K562 (cell line): ENCODE measurements at regions not wholly inside any gene's neighbourhood (a gene's known extent, or its start where the extent isn't known, plus 50 kb on each side); places are given as distances from the start of the nearest gene placed in this dataset.
A peak's percentile ranks its signal among the peaks of the same experiment; 100 is the strongest.

ENCODE experiments used
- BRD4 ChIP-seq: fragments of 200-600 bp; sonication (generic); IDR thresholded peaks from 2 replicates; pipeline ENCODE4 v1.6.1; 2017; ENCODE audit warnings: inconsistent platforms
- FOXJ3 ChIP-seq: sonication (generic); formaldehyde crosslinking; IDR thresholded peaks from 2 replicates; pipeline ENCODE4 v1.4.0; 2020; ENCODE audit warnings: mild to moderate bottlenecking, missing genetic modification reagents
- HDAC8 ChIP-seq: fragments of 450-650 bp; IDR thresholded peaks from 2 replicates; pipeline ENCODE4 v1.6.1; 2016; ENCODE audit warnings: mild to moderate bottlenecking, missing genetic modification characterization, moderate library complexity, missing compliant biosample characterization
- IRF2 ChIP-seq: sonication (generic); formaldehyde crosslinking; IDR thresholded peaks from 2 replicates; pipeline ENCODE4 v1.8.1; 2022; ENCODE audit warnings: mild to moderate bottlenecking, missing genetic modification reagents
- MIER1 ChIP-seq: fragments of 450-650 bp; IDR thresholded peaks from 2 replicates; pipeline ENCODE4 v1.6.1; 2016; ENCODE audit warnings: antibody characterized with exemption, mild to moderate bottlenecking, low read depth
- MYBL2 ChIP-seq, 2 experiments: fragments of 450-650 bp in 1 of 2; sonication (generic) in 1 of 2; formaldehyde crosslinking in 1 of 2; IDR thresholded peaks; 2 replicates each; pipeline versions ENCODE4 v1.6.1 to v1.8.1; 2017 to 2022; ENCODE audit warnings: borderline replicate concordance in 1 of 2, inconsistent platforms in 1 of 2, low read depth in 1 of 2, mild to moderate bottlenecking in 1 of 2, missing genetic modification reagents in 1 of 2, moderate library complexity in 1 of 2
- MYNN ChIP-seq, 2 experiments: sonication (generic); formaldehyde crosslinking in 1 of 2; IDR thresholded peaks; 2 replicates each; pipeline versions ENCODE4 v1.5.0 to v1.6.1; 2016 to 2020; ENCODE audit warnings: antibody characterized with exemption in 1 of 2, missing genetic modification reagents in 1 of 2
- NBN ChIP-seq: fragments of 450-650 bp; IDR thresholded peaks from 2 replicates; pipeline ENCODE4 v1.6.1; 2016; ENCODE audit warnings: low read depth, mild to moderate bottlenecking
- NCOA4 ChIP-seq: fragments of 450-650 bp; IDR thresholded peaks from 2 replicates; pipeline ENCODE4 v1.6.1; 2018; ENCODE audit warnings: mild to moderate bottlenecking; ENCODE audit not compliant: partially characterized antibody
- NFE2L1 ChIP-seq: fragments of 450-650 bp; IDR thresholded peaks from 2 replicates; pipeline ENCODE4 v1.6.1; 2016; ENCODE audit warnings: missing genetic modification characterization, low read depth, mild to moderate bottlenecking, missing compliant biosample characterization, moderate library complexity, borderline replicate concordance
- NR2C2 ChIP-seq, 2 experiments: fragments of 200-800 bp in 1 of 2; sonication (Bioruptor generic) in 1 of 2; sonication (generic) in 1 of 2; formaldehyde crosslinking in 1 of 2; IDR thresholded peaks; 2 replicates each; pipeline versions ENCODE4 v1.6.1 to v1.8.0; 2016 to 2022; ENCODE audit warnings: mild to moderate bottlenecking in 1 of 2, missing compliant biosample characterization in 1 of 2, missing genetic modification characterization in 1 of 2, missing genetic modification reagents in 1 of 2
- PML ChIP-seq: IDR thresholded peaks from 2 replicates; pipeline ENCODE4 v1.6.1; 2012; ENCODE audit warnings: low read length, inconsistent platforms
- PPARD ChIP-seq: fragments of 250-450 bp; sonication (Bioruptor Pico); IDR thresholded peaks from 2 replicates; pipeline ENCODE4 v1.8.0; 2022; ENCODE audit warnings: inconsistent platforms, mild to moderate bottlenecking, moderate library complexity
- RB1 ChIP-seq: fragments of 450-650 bp; IDR thresholded peaks from 2 replicates; pipeline ENCODE4 v1.6.1; 2017; ENCODE audit warnings: low read depth, mild to moderate bottlenecking
- SLC30A9 ChIP-seq: fragments of 250-450 bp; sonication (Bioruptor Pico); IDR thresholded peaks from 2 replicates; pipeline ENCODE4 v1.8.0; 2022; ENCODE audit warnings: mild to moderate bottlenecking, moderate library complexity
- TAF7 ChIP-seq: fragments of 450-650 bp; IDR thresholded peaks from 2 replicates; pipeline ENCODE4 v1.6.1; 2016; ENCODE audit warnings: missing genetic modification characterization, missing compliant biosample characterization
- TAF9B ChIP-seq: fragments of 450-650 bp; IDR thresholded peaks from 2 replicates; pipeline ENCODE4 v1.6.1; 2018; ENCODE audit warnings: mild to moderate bottlenecking; ENCODE audit not compliant: partially characterized antibody
- TEAD1 ChIP-seq, 2 experiments: fragments of 450-650 bp in 1 of 2; sonication (generic) in 1 of 2; formaldehyde crosslinking; IDR thresholded peaks; 2 replicates each; pipeline versions ENCODE4 v1.4.0 to v1.8.0; 2020 to 2022; ENCODE audit warnings: mild to moderate bottlenecking in 2 of 2, missing genetic modification reagents in 1 of 2
- THRAP3 ChIP-seq: fragments of 450-650 bp; IDR thresholded peaks from 2 replicates; pipeline ENCODE4 v1.6.1; 2016; ENCODE audit warnings: mild to moderate bottlenecking, inconsistent platforms, borderline replicate concordance
- ZNF143 ChIP-seq: sonication (generic); formaldehyde crosslinking; IDR thresholded peaks from 2 replicates; pipeline ENCODE4 v1.9.0; 2022; ENCODE audit warnings: mild to moderate bottlenecking, missing genetic modification reagents
- ZNF217 ChIP-seq: sonication (generic); formaldehyde crosslinking; IDR thresholded peaks from 2 replicates; pipeline ENCODE4 v1.8.0; 2022; ENCODE audit warnings: mild to moderate bottlenecking, missing genetic modification reagents
- ZNF23 ChIP-seq: fragments of 250-450 bp; sonication (Bioruptor Pico); IDR thresholded peaks from 2 replicates; pipeline ENCODE4 v1.4.0; 2020; ENCODE audit warnings: mild to moderate bottlenecking
- ZNF644 ChIP-seq: fragments of 200-800 bp; sonication (Bioruptor generic); IDR thresholded peaks from 2 replicates; pipeline ENCODE4 v1.6.1; 2016; ENCODE audit warnings: low read depth, missing genetic modification characterization, missing compliant biosample characterization
- ZNF717 ChIP-seq: fragments of 250-450 bp; sonication (Bioruptor Pico); IDR thresholded peaks from 2 replicates; pipeline ENCODE4 v1.5.0; 2021
- ZNF76 ChIP-seq: fragments of 250-450 bp; sonication (Bioruptor Pico); IDR thresholded peaks from 2 replicates; pipeline ENCODE4 v1.4.0; 2020; ENCODE audit warnings: mild to moderate bottlenecking, moderate library complexity, borderline replicate concordance
- ZZZ3 ChIP-seq: fragments of 450-650 bp; IDR thresholded peaks from 2 replicates; pipeline ENCODE4 v1.6.1; 2016; ENCODE audit warnings: antibody characterized with exemption, mild to moderate bottlenecking, moderate library complexity
- TF ChIP-seq, protein P1 (sequence below): fragments of 250-450 bp; sonication (Bioruptor Pico); IDR thresholded peaks from 2 replicates; pipeline ENCODE4 v1.8.0; 2021; ENCODE audit warnings: borderline replicate concordance, mild to moderate bottlenecking, moderate library complexity; ENCODE audit not compliant: poor library complexity, severe bottlenecking
- TF ChIP-seq, protein P2 (sequence below): fragments of 450-650 bp; formaldehyde crosslinking; conservative IDR thresholded peaks from 2 replicates; pipeline ENCODE4 v1.4.0; 2022; ENCODE audit warnings: mild to moderate bottlenecking, missing genetic modification characterization
- TF ChIP-seq, protein P3 (sequence below): fragments of 450-650 bp; IDR thresholded peaks from 2 replicates; pipeline ENCODE4 v1.6.1; 2014; ENCODE audit warnings: low read depth, mild to moderate bottlenecking, moderate library complexity, borderline replicate concordance

DNA sequence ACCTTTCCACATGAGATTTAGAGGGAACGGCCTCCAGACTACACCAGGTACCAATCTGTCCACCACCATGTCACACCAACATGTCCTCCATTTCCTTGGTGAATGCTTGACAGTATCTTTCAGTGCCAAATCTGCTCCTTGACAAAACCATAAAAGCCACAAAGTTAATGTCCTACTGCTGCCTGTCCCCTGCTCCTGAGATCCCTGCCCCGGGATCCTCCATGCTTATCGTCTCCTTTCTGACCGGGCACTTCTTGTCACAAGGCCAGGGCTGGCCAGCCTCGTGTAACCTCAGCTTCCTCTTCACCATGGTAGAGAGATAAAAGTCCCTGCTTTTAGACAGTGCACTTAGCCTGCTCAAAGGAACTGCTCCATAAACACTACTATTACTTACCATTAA is 136.2 kb downstream of the NAV1 start (continued):
- TF ChIP-seq, protein P1, sequence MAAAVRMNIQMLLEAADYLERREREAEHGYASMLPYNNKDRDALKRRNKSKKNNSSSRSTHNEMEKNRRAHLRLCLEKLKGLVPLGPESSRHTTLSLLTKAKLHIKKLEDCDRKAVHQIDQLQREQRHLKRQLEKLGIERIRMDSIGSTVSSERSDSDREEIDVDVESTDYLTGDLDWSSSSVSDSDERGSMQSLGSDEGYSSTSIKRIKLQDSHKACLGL = no peak
- TF ChIP-seq ZNF76 (CRISPR knock-in tag) = no peak
- TF ChIP-seq, protein P2, sequence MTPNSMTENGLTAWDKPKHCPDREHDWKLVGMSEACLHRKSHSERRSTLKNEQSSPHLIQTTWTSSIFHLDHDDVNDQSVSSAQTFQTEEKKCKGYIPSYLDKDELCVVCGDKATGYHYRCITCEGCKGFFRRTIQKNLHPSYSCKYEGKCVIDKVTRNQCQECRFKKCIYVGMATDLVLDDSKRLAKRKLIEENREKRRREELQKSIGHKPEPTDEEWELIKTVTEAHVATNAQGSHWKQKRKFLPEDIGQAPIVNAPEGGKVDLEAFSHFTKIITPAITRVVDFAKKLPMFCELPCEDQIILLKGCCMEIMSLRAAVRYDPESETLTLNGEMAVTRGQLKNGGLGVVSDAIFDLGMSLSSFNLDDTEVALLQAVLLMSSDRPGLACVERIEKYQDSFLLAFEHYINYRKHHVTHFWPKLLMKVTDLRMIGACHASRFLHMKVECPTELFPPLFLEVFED (CRISPR knock-in tag) = no peak
- TF ChIP-seq NCOA4 = no peak
- TF ChIP-seq PML = no peak
- no peak; the same call in none of the 2 replicates for TF ChIP-seq ZNF644 (tag)
- TF ChIP-seq MYNN (IDR thresholded peaks at IDR 0.05) = peak; percentile 98
- TF ChIP-seq MYNN (CRISPR knock-in tag; IDR thresholded peaks at IDR 0.05) = peak; percentile 92
- TF ChIP-seq, protein P3, sequence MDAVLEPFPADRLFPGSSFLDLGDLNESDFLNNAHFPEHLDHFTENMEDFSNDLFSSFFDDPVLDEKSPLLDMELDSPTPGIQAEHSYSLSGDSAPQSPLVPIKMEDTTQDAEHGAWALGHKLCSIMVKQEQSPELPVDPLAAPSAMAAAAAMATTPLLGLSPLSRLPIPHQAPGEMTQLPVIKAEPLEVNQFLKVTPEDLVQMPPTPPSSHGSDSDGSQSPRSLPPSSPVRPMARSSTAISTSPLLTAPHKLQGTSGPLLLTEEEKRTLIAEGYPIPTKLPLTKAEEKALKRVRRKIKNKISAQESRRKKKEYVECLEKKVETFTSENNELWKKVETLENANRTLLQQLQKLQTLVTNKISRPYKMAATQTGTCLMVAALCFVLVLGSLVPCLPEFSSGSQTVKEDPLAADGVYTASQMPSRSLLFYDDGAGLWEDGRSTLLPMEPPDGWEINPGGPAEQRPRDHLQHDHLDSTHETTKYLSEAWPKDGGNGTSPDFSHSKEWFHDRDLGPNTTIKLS = no peak
- no peak for TF ChIP-seq ZNF217 (CRISPR knock-in tag)
- TF ChIP-seq FOXJ3 (CRISPR knock-in tag) = no peak
- no peak for TF ChIP-seq NFE2L1 (tag)
- no peak for TF ChIP-seq PPARD (CRISPR knock-in tag)
- TF ChIP-seq MIER1 = no peak
- TF ChIP-seq HDAC8 = no peak
- TF ChIP-seq SLC30A9 (CRISPR knock-in tag) = no peak
- TF ChIP-seq ZZZ3 = no peak
- TF ChIP-seq IRF2 (CRISPR knock-in tag) = no peak
- no peak for TF ChIP-seq NBN
- no peak for TF ChIP-seq RB1
- TF ChIP-seq TAF9B = no peak
- peak in 1 of 2 experiments; percentile 42; a peak in 1 of 4 replicates for TF ChIP-seq TEAD1 (CRISPR knock-in tag; IDR thresholded peaks at IDR 0.05)
- no peak for TF ChIP-seq NR2C2 (CRISPR knock-in tag; IDR thresholded peaks at IDR 0.05)
- TF ChIP-seq NR2C2 (tag; IDR thresholded peaks at IDR 0.05) = peak; percentile 69; the same call in 1 of the 2 replicates
- no peak for TF ChIP-seq ZNF23 (CRISPR knock-in tag)
- TF ChIP-seq BRD4 = no peak
- TF ChIP-seq TAF7 = no peak
- no peak for TF ChIP-seq ZNF143 (CRISPR knock-in tag)
- TF ChIP-seq ZNF717 (CRISPR knock-in tag) = no peak
- TF ChIP-seq MYBL2 (IDR thresholded peaks at IDR 0.05; ENCODE audit: low read depth) = no peak
- no peak for TF ChIP-seq MYBL2 (CRISPR knock-in tag; IDR thresholded peaks at IDR 0.05; ENCODE audit: borderline replicate concordance)
- no peak for TF ChIP-seq THRAP3
